Stimulated activated CD8-positive, alpha-beta memory T cell treated with anti-CD3 and anti-CD28 coated beads, Interleukin-2, amount 100 ng/mL, for 48 hours (primary cell): ENCODE measurements at regions not wholly inside any gene's neighbourhood (a gene's known extent, or its start where the extent isn't known, plus 50 kb on each side); places are given as distances from the start of the nearest gene placed in this dataset.
A peak's percentile ranks its signal among the peaks of the same experiment; 100 is the strongest.
"Not testable (repeated sequence)": the region's sequence is repeated elsewhere in the genome, so short reads cannot be mapped to it uniquely, and the experiment has no call there.

Experiments used
- DNase-seq, 2 donors: peaks; one replicate each; pipeline ENCODE4 v3.0.0-alpha.2; 2020; ENCODE audit warnings: low read depth in 2 of 2

- DNase-seq: peak in 1 of 2 donors; percentile 19
Observed at GRCh38 chr14:37985826-37986470, 221.8 kb upstream of the SSTR1 start.

GRCh38 chr14:37988472-37988871, 219.2 kb upstream of the SSTR1 start:
- no peak for DNase-seq

- DNase-seq: no peak
Observed at GRCh38 chr14:37991027-37991426, 216.7 kb upstream of the SSTR1 start.

GRCh38 chr14:37992499-37992898, 215.2 kb upstream of the SSTR1 start:
- DNase-seq: no peak

- no peak for DNase-seq
Observed at GRCh38 chr14:37994846-37995372, 212.8 kb upstream of the SSTR1 start.

- no peak for DNase-seq
Observed at GRCh38 chr14:37997017-37997416, 210.7 kb upstream of the SSTR1 start.

- DNase-seq: no peak
Observed at GRCh38 chr14:38000340-38000739, 207.4 kb upstream of the SSTR1 start.

- no peak for DNase-seq
Observed at GRCh38 chr14:38001501-38001900, 206.2 kb upstream of the SSTR1 start.

GRCh38 chr14:38003746-38004609, 203.7 kb upstream of the SSTR1 start:
- no peak for DNase-seq

GRCh38 chr14:38004610-38004879, 203.2 kb upstream of the SSTR1 start:
- no peak for DNase-seq

GRCh38 chr14:38011156-38011555, 196.5 kb upstream of the SSTR1 start:
- DNase-seq: not testable (repeated sequence)

GRCh38 chr14:38012056-38012455, 195.6 kb upstream of the SSTR1 start:
- no peak for DNase-seq

- no peak for DNase-seq
Observed at GRCh38 chr14:38016497-38016896, 191.2 kb upstream of the SSTR1 start.

GRCh38 chr14:38021861-38022260, 185.8 kb upstream of the SSTR1 start:
- no peak for DNase-seq

GRCh38 chr14:38022775-38023174, 184.9 kb upstream of the SSTR1 start:
- DNase-seq: no peak

- DNase-seq: no peak
Observed at GRCh38 chr14:38038171-38038570, 169.5 kb upstream of the SSTR1 start.

- DNase-seq: no peak
Observed at GRCh38 chr14:38038986-38039385, 168.7 kb upstream of the SSTR1 start.

GRCh38 chr14:38039496-38039895, 168.2 kb upstream of the SSTR1 start:
- no peak for DNase-seq

GRCh38 chr14:38040411-38040810, 167.3 kb upstream of the SSTR1 start:
- no peak for DNase-seq

GRCh38 chr14:38042322-38042721, 165.4 kb upstream of the SSTR1 start:
- DNase-seq: no peak

- no peak for DNase-seq
Observed at GRCh38 chr14:38044710-38045109, 163.0 kb upstream of the SSTR1 start.

- no peak for DNase-seq
Observed at GRCh38 chr14:38045461-38045860, 162.2 kb upstream of the SSTR1 start.

GRCh38 chr14:38046160-38046559, 161.5 kb upstream of the SSTR1 start:
- DNase-seq: no peak
